SU-DHL-6 (cell line): ENCODE measurements at regions not wholly inside any gene's neighbourhood (a gene's known extent, or its start where the extent isn't known, plus 50 kb on each side); places are given as distances from the start of the nearest gene placed in this dataset.

Source experiments
- EZH2phosphoT487 ChIP-seq: fragments of 200-600 bp; sonication (generic), shearing (Covaris generic); conservative IDR thresholded peaks from 2 replicates; pipeline ENCODE4 v1.6.1; 2018; ENCODE audit warnings: mild to moderate bottlenecking, antibody characterized with exemption, low read length, moderate library complexity, mixed read lengths
- TF ChIP-seq, protein P1 (sequence below): fragments of 200-600 bp; sonication (generic); IDR thresholded peaks from one replicate; pipeline ENCODE4 v1.5.1; 2017; ENCODE audit warnings: antibody characterized with exemption, mild to moderate bottlenecking, low read length, moderate library complexity; ENCODE audit not compliant: insufficient read depth, poor library complexity, severe bottlenecking

DNA sequence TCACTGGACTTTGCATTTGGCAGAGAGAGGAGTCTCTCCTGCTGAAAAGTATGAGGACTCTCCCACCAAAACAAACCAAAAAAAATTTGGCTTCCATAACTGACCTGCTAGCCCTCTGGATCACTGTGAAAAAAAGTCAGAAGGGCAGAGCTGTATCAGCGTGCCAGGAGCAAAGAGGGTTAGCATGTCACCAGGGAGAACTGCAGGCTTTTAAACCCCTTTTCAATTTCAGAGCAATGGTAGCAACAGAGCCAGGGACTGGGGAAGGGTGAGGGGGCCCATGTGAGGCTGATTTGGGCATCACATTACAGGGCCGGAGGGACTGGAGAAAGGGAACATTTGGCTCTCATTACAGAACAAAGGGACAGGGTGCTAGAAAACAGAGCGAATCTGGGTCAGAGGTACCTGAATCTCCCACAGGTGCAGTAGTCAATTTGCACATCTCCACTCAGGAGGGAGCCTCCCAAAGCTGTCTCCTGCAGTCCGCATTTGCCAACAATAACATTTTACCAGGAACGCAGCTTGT is 185.7 kb upstream of the EYA4 start:
- TF ChIP-seq, protein P1, sequence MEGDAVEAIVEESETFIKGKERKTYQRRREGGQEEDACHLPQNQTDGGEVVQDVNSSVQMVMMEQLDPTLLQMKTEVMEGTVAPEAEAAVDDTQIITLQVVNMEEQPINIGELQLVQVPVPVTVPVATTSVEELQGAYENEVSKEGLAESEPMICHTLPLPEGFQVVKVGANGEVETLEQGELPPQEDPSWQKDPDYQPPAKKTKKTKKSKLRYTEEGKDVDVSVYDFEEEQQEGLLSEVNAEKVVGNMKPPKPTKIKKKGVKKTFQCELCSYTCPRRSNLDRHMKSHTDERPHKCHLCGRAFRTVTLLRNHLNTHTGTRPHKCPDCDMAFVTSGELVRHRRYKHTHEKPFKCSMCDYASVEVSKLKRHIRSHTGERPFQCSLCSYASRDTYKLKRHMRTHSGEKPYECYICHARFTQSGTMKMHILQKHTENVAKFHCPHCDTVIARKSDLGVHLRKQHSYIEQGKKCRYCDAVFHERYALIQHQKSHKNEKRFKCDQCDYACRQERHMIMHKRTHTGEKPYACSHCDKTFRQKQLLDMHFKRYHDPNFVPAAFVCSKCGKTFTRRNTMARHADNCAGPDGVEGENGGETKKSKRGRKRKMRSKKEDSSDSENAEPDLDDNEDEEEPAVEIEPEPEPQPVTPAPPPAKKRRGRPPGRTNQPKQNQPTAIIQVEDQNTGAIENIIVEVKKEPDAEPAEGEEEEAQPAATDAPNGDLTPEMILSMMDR = no peak
- TF ChIP-seq EZH2phosphoT487 = no peak
